ENCODE measurements at regions not wholly inside any gene's neighbourhood (a gene's known extent, or its start where the extent isn't known, plus 50 kb on each side); places are given as distances from the start of the nearest gene placed in this dataset.

DNA sequence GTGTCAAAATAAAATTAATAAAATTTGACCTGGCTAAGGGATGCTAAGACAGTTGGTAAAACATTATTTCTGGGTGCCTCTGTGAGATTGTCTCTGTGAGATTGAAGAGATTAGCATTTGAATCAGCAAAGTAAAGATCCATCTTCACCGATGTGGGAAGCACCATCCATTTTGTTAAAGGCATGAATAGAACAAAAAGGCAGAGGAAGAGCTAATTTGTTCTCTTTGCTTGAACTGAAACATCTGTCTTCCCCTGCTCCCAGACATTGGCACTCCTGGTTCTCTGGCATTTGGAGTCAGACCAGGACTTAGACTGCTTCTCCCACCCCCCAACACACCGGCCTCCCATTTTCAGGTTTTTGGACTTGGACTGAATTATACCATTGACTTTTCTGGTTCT lies 603.8 kb upstream of the LINC00305 start:
- TF ChIP-seq, protein P1, sequence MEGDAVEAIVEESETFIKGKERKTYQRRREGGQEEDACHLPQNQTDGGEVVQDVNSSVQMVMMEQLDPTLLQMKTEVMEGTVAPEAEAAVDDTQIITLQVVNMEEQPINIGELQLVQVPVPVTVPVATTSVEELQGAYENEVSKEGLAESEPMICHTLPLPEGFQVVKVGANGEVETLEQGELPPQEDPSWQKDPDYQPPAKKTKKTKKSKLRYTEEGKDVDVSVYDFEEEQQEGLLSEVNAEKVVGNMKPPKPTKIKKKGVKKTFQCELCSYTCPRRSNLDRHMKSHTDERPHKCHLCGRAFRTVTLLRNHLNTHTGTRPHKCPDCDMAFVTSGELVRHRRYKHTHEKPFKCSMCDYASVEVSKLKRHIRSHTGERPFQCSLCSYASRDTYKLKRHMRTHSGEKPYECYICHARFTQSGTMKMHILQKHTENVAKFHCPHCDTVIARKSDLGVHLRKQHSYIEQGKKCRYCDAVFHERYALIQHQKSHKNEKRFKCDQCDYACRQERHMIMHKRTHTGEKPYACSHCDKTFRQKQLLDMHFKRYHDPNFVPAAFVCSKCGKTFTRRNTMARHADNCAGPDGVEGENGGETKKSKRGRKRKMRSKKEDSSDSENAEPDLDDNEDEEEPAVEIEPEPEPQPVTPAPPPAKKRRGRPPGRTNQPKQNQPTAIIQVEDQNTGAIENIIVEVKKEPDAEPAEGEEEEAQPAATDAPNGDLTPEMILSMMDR (IDR thresholded peaks at IDR 0.05; ENCODE audit: low read length) = no peak
- TF ChIP-seq EZH2phosphoT487 (IDR thresholded peaks at IDR 0.05; ENCODE audit: low read length) = no peak
- no peak for TF ChIP-seq EZH2 (optimal IDR thresholded peaks at IDR 0.05; ENCODE audit: low read depth, low read length)

Measured in MM.1S (cell line).